CD4-positive, alpha-beta memory T cell (primary cell): ENCODE measurements at regions not wholly inside any gene's neighbourhood (a gene's known extent, or its start where the extent isn't known, plus 50 kb on each side); places are given as distances from the start of the nearest gene placed in this dataset.

Experiments
- CTCF ChIA-PET: fragments of 350-600 bp; sonication (Branson Sonifier 250); formaldehyde crosslinking; loops from one replicate; lab custom pipeline; 2021; ENCODE audit warnings: inconsistent platforms; ENCODE audit not compliant: partially characterized antibody; lab: Charles Lee
- POLR2A ChIA-PET: fragments of 350-600 bp; sonication (Branson Sonifier 250); formaldehyde crosslinking; loops from one replicate; lab custom pipeline; 2021; ENCODE audit not compliant: partially characterized antibody; lab: Charles Lee
- DNase-seq, 5 donors: peaks; one replicate each; pipeline versions ENCODE4 v3.0.0 to v3.0.0-alpha.2; 2020 to 2022; ENCODE audit warnings: mixed read lengths in 1 of 5
- H3K27ac ChIP-seq: one replicate; pipeline ENCODE4 v1.7.0; 2013; ENCODE audit warnings: low read depth, low read length
- H3K27me3 ChIP-seq: 2 replicates; pipeline ENCODE4 v1.7.0; 2013; ENCODE audit warnings: mild to moderate bottlenecking, low read length, moderate library complexity; ENCODE audit not compliant: insufficient read depth
- H3K36me3 ChIP-seq: 2 replicates; pipeline ENCODE4 v1.7.0; 2013; ENCODE audit warnings: mild to moderate bottlenecking, low read length, moderate library complexity; ENCODE audit not compliant: insufficient read depth
- H3K4me1 ChIP-seq: 2 replicates; pipeline ENCODE4 v1.7.0; 2013; ENCODE audit warnings: mild to moderate bottlenecking, low read length, moderate library complexity; ENCODE audit not compliant: insufficient read depth
- H3K4me3 ChIP-seq, 2 donors: one replicate each; pipeline ENCODE4 v1.7.0; 2013; ENCODE audit warnings: low read length in 2 of 2, mild to moderate bottlenecking in 1 of 2
- H3K9me3 ChIP-seq, 2 donors: one replicate each; pipeline ENCODE4 v1.7.0; 2013; ENCODE audit warnings: low read length in 2 of 2, control low read depth in 1 of 2; ENCODE audit not compliant: control insufficient read depth in 1 of 2
- H3K27ac Mint-ChIP-seq, 7 donors: one replicate each; pipeline ENCODE4 v1.8.0; 2020 to 2021; ENCODE audit warnings: mixed read lengths in 7 of 7, mild to moderate bottlenecking in 6 of 7, inconsistent platforms in 3 of 7, moderate library complexity in 3 of 7
- H3K27me3 Mint-ChIP-seq, 2 donors: one replicate each; pipeline ENCODE4 v1.8.0; 2020 to 2021; ENCODE audit warnings: mixed read lengths in 2 of 2
- H3K36me3 Mint-ChIP-seq, 2 donors: one replicate each; pipeline ENCODE4 v1.8.0; 2020 to 2021; ENCODE audit warnings: mixed read lengths in 2 of 2, inconsistent platforms in 1 of 2, mild to moderate bottlenecking in 1 of 2
- H3K4me1 Mint-ChIP-seq, 4 donors: one replicate each; pipeline ENCODE4 v1.8.0; 2020 to 2021; ENCODE audit warnings: mixed read lengths in 4 of 4, mild to moderate bottlenecking in 1 of 4
- H3K4me3 Mint-ChIP-seq, 8 donors: one replicate each; pipeline ENCODE4 v1.8.0; 2020 to 2021; ENCODE audit warnings: mixed read lengths in 8 of 8, mild to moderate bottlenecking in 7 of 8, moderate library complexity in 6 of 8, inconsistent platforms in 3 of 8
- H3K9me3 Mint-ChIP-seq, 8 donors: one replicate each; pipeline ENCODE4 v1.8.0; 2020 to 2021; ENCODE audit warnings: mixed read lengths in 8 of 8, mild to moderate bottlenecking in 5 of 8, inconsistent platforms in 3 of 8, moderate library complexity in 1 of 8
- intact Hi-C: fragments of 100-400 bp; cut with micrococcal nuclease; formaldehyde crosslinking; loops from one replicate; pipeline ENCODE4 v1.15.1; 2023

- no peaks in the 10 kb centered on the region for H3K27me3 Mint-ChIP-seq
Measured at GRCh38 chr3:82080261-82080660, 318.8 kb upstream of the GBE1 start.

DNA sequence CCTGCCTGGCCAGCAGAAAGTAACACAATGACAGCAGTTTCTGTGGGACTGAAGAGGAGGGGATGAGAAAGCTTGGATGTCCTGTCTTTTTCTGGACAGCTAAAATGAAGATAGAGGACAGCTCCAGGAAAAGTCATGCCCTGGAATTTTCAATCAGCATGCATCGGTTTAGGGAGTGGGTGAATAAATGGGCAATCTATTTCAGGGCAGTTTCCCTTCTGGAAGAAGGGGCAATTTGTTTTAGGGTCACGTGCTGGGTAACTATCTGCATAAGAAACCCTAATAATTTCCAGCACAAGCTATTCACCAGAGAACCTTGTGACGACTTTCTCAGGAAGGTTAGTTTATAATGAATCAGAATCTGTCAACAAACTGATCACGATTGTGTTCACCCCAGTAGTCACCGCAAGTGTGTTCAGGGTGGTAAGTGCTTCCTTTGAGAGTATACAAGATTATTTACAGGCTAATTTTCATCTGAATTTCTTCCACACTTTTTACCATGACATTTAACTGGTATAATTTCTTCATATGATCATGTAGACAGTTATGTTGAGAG, 318.0 kb upstream of the GBE1 start:
- intact Hi-C loops: no loop called here
- ChIA-PET POLR2A (no interaction called here), CTCF (no interaction called here)
- Mint-ChIP-seq H3K4me1 (no peaks in the 10 kb centered on the region), H3K27ac (no peak overlapping the region), H3K36me3 (no peaks in the 10 kb centered on the region), H3K9me3 (no peaks in the 10 kb centered on the region), H3K4me3 (no peak overlapping the region), H3K27me3 (no peaks in the 10 kb centered on the region)
- Histone ChIP-seq H3K4me1 (no peaks in the 10 kb centered on the region), H3K36me3 (no peaks in the 10 kb centered on the region), H3K9me3 (no peaks in the 10 kb centered on the region), H3K4me3 (no peak overlapping the region), H3K27me3 (no peaks in the 10 kb centered on the region), H3K27ac (no peak overlapping the region)
- no peak for DNase-seq

More at GRCh38 chr3:82080261-82080660, 318.8 kb upstream of the GBE1 start:
- H3K36me3 ChIP-seq: no peaks in the 10 kb centered on the region
- intact Hi-C loops: no loop called here
- H3K27ac ChIP-seq: no peak overlapping the region
- H3K36me3 Mint-ChIP-seq: no peaks in the 10 kb centered on the region
- H3K4me3 Mint-ChIP-seq: no peak overlapping the region
- H3K4me3 ChIP-seq: no peak overlapping the region
- no peaks in the 10 kb centered on the region for H3K4me1 Mint-ChIP-seq
- ChIA-PET CTCF (no interaction called here), POLR2A (no interaction called here)
- no peaks in the 10 kb centered on the region for H3K9me3 ChIP-seq
- H3K27ac Mint-ChIP-seq: no peak overlapping the region
- no peaks in the 10 kb centered on the region for H3K27me3 ChIP-seq
- H3K4me1 ChIP-seq: no peaks in the 10 kb centered on the region
- DNase-seq: no peak
- H3K9me3 Mint-ChIP-seq: no peaks in the 10 kb centered on the region

DNA sequence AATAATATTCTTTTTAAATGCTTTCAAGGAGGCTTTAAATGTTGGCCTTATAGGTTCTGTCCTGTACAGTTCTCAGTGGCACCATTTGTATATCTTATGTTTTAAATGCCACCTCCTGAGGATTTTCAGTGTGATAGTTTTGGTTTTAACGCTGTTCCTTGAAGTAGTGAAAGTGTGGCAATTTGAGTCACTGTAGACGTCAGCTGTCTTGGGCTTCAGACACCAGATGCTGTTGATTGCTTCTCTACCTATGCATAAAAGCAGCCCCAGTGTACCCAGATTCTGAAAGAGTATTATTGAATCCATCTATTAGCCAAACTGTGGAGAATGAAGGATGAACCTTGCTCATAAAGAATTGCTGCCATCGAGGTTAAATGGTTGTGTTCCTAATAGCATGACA, 316.8 kb upstream of the GBE1 start:
- no peaks in the 10 kb centered on the region for H3K9me3 ChIP-seq
- H3K27me3 ChIP-seq: no peaks in the 10 kb centered on the region
- ChIA-PET POLR2A (no interaction called here), CTCF (no interaction called here)
- H3K4me3 ChIP-seq: no peak overlapping the region
- H3K36me3 ChIP-seq: no peaks in the 10 kb centered on the region
- intact Hi-C loops: no loop called here
- no peak overlapping the region for H3K27ac ChIP-seq
- H3K27ac Mint-ChIP-seq: no peak overlapping the region
- DNase-seq: no peak
- H3K27me3 Mint-ChIP-seq: no peaks in the 10 kb centered on the region
- no peaks in the 10 kb centered on the region for H3K9me3 Mint-ChIP-seq
- H3K4me1 ChIP-seq: no peaks in the 10 kb centered on the region
- H3K4me1 Mint-ChIP-seq: no peaks in the 10 kb centered on the region
- H3K36me3 Mint-ChIP-seq: no peaks in the 10 kb centered on the region
- no peak overlapping the region for H3K4me3 Mint-ChIP-seq

- no peak overlapping the region for H3K4me3 ChIP-seq
- POLR2A ChIA-PET: no interaction called here
- H3K36me3 Mint-ChIP-seq: no peaks in the 10 kb centered on the region
- intact Hi-C loops: no loop called here
- CTCF ChIA-PET: no interaction called here
- no peaks in the 10 kb centered on the region for H3K27me3 ChIP-seq
- H3K9me3 Mint-ChIP-seq: peaks cover 0 to 3% (median 0%) of the 10 kb centered on the region in 8 donors
- no peaks in the 10 kb centered on the region for H3K4me1 Mint-ChIP-seq
- no peak for DNase-seq
- no peak overlapping the region for H3K27ac ChIP-seq
- H3K9me3 ChIP-seq: no peaks in the 10 kb centered on the region
- H3K27me3 Mint-ChIP-seq: no peaks in the 10 kb centered on the region
- no peak overlapping the region for H3K27ac Mint-ChIP-seq
- H3K4me3 Mint-ChIP-seq: no peak overlapping the region
- no peaks in the 10 kb centered on the region for H3K4me1 ChIP-seq
- no peaks in the 10 kb centered on the region for H3K36me3 ChIP-seq
Measured at GRCh38 chr3:82067420-82067819, 306.0 kb upstream of the GBE1 start.

- H3K27me3 ChIP-seq: no peaks in the 10 kb centered on the region
Measured at GRCh38 chr3:82058809-82059208, 297.4 kb upstream of the GBE1 start.

GRCh38 chr3:82055792-82056191, 294.3 kb upstream of the GBE1 start:
- DNase-seq: no peak

More at GRCh38 chr3:82058809-82059208, 297.4 kb upstream of the GBE1 start:
- Mint-ChIP-seq H3K4me1 (no peaks in the 10 kb centered on the region), H3K36me3 (no peaks in the 10 kb centered on the region), H3K27me3 (no peaks in the 10 kb centered on the region), H3K9me3 (peaks cover 0 to 3% (median 0%) of the 10 kb centered on the region in 8 donors), H3K27ac (no peak overlapping the region), H3K4me3 (no peak overlapping the region)
- Histone ChIP-seq H3K27ac (no peak overlapping the region), H3K36me3 (no peaks in the 10 kb centered on the region), H3K4me3 (no peak overlapping the region), H3K4me1 (no peaks in the 10 kb centered on the region), H3K9me3 (no peaks in the 10 kb centered on the region)
- intact Hi-C loops: no loop called here
- no peak for DNase-seq
- CTCF ChIA-PET: no interaction called here
- POLR2A ChIA-PET: no interaction called here

GRCh38 chr3:82054849-82055248, 293.4 kb upstream of the GBE1 start:
- CTCF ChIA-PET: no interaction called here
- no peak overlapping the region for H3K27ac Mint-ChIP-seq
- Histone ChIP-seq H3K36me3 (no peaks in the 10 kb centered on the region), H3K4me1 (no peaks in the 10 kb centered on the region), H3K27me3 (no peaks in the 10 kb centered on the region), H3K27ac (no peak overlapping the region), H3K4me3 (no peak overlapping the region), H3K9me3 (no peaks in the 10 kb centered on the region)
- intact Hi-C loops: no loop called here
- H3K4me1 Mint-ChIP-seq: no peaks in the 10 kb centered on the region
- no peaks in the 10 kb centered on the region for H3K36me3 Mint-ChIP-seq
- no peaks in the 10 kb centered on the region for H3K9me3 Mint-ChIP-seq
- no peak for DNase-seq
- H3K27me3 Mint-ChIP-seq: no peaks in the 10 kb centered on the region
- no peak overlapping the region for H3K4me3 Mint-ChIP-seq
- POLR2A ChIA-PET: no interaction called here

More at GRCh38 chr3:82055792-82056191, 294.3 kb upstream of the GBE1 start:
- no peaks in the 10 kb centered on the region for H3K36me3 ChIP-seq
- H3K27me3 Mint-ChIP-seq: no peaks in the 10 kb centered on the region
- intact Hi-C loops: no loop called here
- no peaks in the 10 kb centered on the region for H3K4me1 Mint-ChIP-seq
- no peaks in the 10 kb centered on the region for H3K4me1 ChIP-seq
- ChIA-PET CTCF (no interaction called here), POLR2A (no interaction called here)
- H3K27ac ChIP-seq: no peak overlapping the region
- H3K36me3 Mint-ChIP-seq: no peaks in the 10 kb centered on the region
- H3K4me3 ChIP-seq: no peak overlapping the region
- H3K27ac Mint-ChIP-seq: no peak overlapping the region
- no peak overlapping the region for H3K4me3 Mint-ChIP-seq
- H3K9me3 ChIP-seq: no peaks in the 10 kb centered on the region
- H3K9me3 Mint-ChIP-seq: no peaks in the 10 kb centered on the region
- H3K27me3 ChIP-seq: no peaks in the 10 kb centered on the region

GRCh38 chr3:82053236-82053635, 291.8 kb upstream of the GBE1 start:
- H3K27ac Mint-ChIP-seq: no peak overlapping the region
- intact Hi-C loops: no loop called here
- CTCF ChIA-PET: no interaction called here
- Histone ChIP-seq H3K36me3 (no peaks in the 10 kb centered on the region), H3K4me1 (no peaks in the 10 kb centered on the region), H3K9me3 (no peaks in the 10 kb centered on the region), H3K27ac (no peak overlapping the region), H3K4me3 (no peak overlapping the region), H3K27me3 (no peaks in the 10 kb centered on the region)
- no peak overlapping the region for H3K4me3 Mint-ChIP-seq
- no peaks in the 10 kb centered on the region for H3K9me3 Mint-ChIP-seq
- no peaks in the 10 kb centered on the region for H3K4me1 Mint-ChIP-seq
- POLR2A ChIA-PET: no interaction called here
- no peaks in the 10 kb centered on the region for H3K27me3 Mint-ChIP-seq
- no peaks in the 10 kb centered on the region for H3K36me3 Mint-ChIP-seq
- DNase-seq: no peak
